Activated T-helper 1 cell treated with Interleukin-2 at 50 U/mL for 16 hours (primary cell): ENCODE measurements at regions not wholly inside any gene's neighbourhood (a gene's known extent, or its start where the extent isn't known, plus 50 kb on each side); places are given as distances from the start of the nearest gene placed in this dataset.

Experiments used
- DNase-seq: peaks from one replicate; pipeline ENCODE4 v3.0.0-alpha.2; 2020; ENCODE audit warnings: low read depth

- DNase-seq = no peak
Observed at GRCh38 chr17:45680360-45680759, 103.8 kb upstream of the CRHR1 start.

- no peak for DNase-seq
Observed at GRCh38 chr17:45681706-45682105, 102.4 kb upstream of the CRHR1 start.

- DNase-seq = no peak
Observed at GRCh38 chr17:45686250-45686649, 97.9 kb upstream of the CRHR1 start.

GRCh38 chr17:45687594-45687993 lies 96.5 kb upstream of the CRHR1 start:
- no peak for DNase-seq

- DNase-seq = no peak
Observed at GRCh38 chr17:45688353-45688752, 95.8 kb upstream of the CRHR1 start.

- DNase-seq = no peak
Observed at GRCh38 chr17:45688820-45689219, 95.3 kb upstream of the CRHR1 start.

- DNase-seq = no peak
Observed at GRCh38 chr17:45689451-45689850, 94.7 kb upstream of the CRHR1 start.

- no peak for DNase-seq
Observed at GRCh38 chr17:45690625-45691275, 93.4 kb upstream of the CRHR1 start.

- no peak for DNase-seq
Observed at GRCh38 chr17:45692661-45693060, 91.5 kb upstream of the CRHR1 start.

- DNase-seq = no peak
Observed at GRCh38 chr17:45693792-45694191, 90.3 kb upstream of the CRHR1 start.

- no peak for DNase-seq
Observed at GRCh38 chr17:45696442-45696841, 87.7 kb upstream of the CRHR1 start.

- no peak for DNase-seq
Observed at GRCh38 chr17:45697076-45697475, 87.0 kb upstream of the CRHR1 start.

GRCh38 chr17:45700171-45701090 lies 83.7 kb upstream of the CRHR1 start:
- no peak for DNase-seq

- DNase-seq = no peak
Observed at GRCh38 chr17:45702666-45703266, 81.4 kb upstream of the CRHR1 start.

GRCh38 chr17:45703348-45703747 lies 80.8 kb upstream of the CRHR1 start:
- no peak for DNase-seq

GRCh38 chr17:45703806-45704205 lies 80.3 kb upstream of the CRHR1 start:
- no peak for DNase-seq

GRCh38 chr17:45704251-45704650 lies 79.9 kb upstream of the CRHR1 start:
- DNase-seq = no peak

- DNase-seq = no peak
Observed at GRCh38 chr17:45705123-45706009, 78.8 kb upstream of the CRHR1 start.

- no peak for DNase-seq
Observed at GRCh38 chr17:45706033-45706432, 78.1 kb upstream of the CRHR1 start.

- no peak for DNase-seq
Observed at GRCh38 chr17:45708707-45709290, 75.3 kb upstream of the CRHR1 start.

GRCh38 chr17:45709728-45710288 lies 74.3 kb upstream of the CRHR1 start:
- no peak for DNase-seq
